ENCODE measurements at regions not wholly inside any gene's neighbourhood (a gene's known extent, or its start where the extent isn't known, plus 50 kb on each side); places are given as distances from the start of the nearest gene placed in this dataset.

DNA sequence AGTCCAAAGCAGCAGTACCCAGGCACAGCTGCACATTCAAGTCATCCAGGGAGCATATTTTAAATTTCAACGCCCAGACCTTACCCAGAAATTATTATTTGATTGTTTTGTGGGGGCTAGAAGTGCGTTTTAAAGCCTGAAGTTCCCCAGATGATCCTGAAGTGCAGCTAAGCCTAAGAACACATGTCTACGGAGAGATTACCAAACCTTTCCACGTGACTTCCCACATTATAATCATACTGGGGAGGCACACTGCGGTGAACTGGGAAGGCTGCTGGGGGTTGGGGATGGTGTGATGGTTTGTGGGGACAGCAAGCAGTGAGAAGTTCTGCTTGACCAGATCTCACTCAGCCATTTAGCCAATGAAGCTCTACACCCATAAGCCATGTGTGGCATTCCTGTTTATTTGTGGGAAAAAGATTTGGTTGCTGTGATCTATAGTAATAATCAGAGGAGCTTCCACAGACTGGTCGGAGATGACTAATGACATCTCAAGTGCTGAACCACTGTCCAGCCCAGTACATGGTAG lies 93.4 kb upstream of the CDH6 start:
- peaks cover 7% of the 10 kb centered on the region; the same call in 1 of the 2 replicates for H3K4me1 Mint-ChIP-seq (ENCODE audit: low read depth)
- H3K4me3 Mint-ChIP-seq = no peak overlapping the region
- TF ChIP-seq, protein P1, sequence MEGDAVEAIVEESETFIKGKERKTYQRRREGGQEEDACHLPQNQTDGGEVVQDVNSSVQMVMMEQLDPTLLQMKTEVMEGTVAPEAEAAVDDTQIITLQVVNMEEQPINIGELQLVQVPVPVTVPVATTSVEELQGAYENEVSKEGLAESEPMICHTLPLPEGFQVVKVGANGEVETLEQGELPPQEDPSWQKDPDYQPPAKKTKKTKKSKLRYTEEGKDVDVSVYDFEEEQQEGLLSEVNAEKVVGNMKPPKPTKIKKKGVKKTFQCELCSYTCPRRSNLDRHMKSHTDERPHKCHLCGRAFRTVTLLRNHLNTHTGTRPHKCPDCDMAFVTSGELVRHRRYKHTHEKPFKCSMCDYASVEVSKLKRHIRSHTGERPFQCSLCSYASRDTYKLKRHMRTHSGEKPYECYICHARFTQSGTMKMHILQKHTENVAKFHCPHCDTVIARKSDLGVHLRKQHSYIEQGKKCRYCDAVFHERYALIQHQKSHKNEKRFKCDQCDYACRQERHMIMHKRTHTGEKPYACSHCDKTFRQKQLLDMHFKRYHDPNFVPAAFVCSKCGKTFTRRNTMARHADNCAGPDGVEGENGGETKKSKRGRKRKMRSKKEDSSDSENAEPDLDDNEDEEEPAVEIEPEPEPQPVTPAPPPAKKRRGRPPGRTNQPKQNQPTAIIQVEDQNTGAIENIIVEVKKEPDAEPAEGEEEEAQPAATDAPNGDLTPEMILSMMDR (IDR thresholded peaks at IDR 0.05) = no peak
- DNase-seq = no peak
- H3K36me3 Mint-ChIP-seq (ENCODE audit: low read depth) = no peaks in the 10 kb centered on the region
- no peaks in the 10 kb centered on the region; the same call in 1 of the 2 replicates for H3K27me3 Mint-ChIP-seq (ENCODE audit: insufficient read depth)
- no peaks in the 10 kb centered on the region for H3K9me3 Mint-ChIP-seq
- no peak overlapping the region for H3K27ac Mint-ChIP-seq

DNA sequence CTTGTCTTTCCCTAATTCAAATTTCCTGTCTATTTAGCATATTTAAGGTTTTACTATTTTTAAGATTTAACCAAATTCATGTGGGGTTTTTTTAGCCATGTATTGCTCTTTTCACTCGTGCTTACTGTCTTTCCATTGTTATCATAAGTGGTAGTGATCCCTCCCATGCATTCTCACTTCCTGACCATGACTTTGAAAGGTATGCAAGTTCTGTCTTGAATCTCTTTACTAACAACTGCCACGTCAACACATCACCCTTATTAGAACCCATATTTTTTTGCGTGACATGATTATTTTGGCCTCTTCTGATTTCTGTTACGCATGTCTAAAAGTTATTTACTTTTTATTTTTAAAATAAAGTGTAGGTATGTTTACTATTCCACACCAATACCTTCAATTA lies 94.7 kb upstream of the CDH6 start:
- H3K27me3 Mint-ChIP-seq (ENCODE audit: insufficient read depth) = peaks cover 1% of the 10 kb centered on the region
- peaks cover 7% of the 10 kb centered on the region; the same call in 1 of the 2 replicates for H3K4me1 Mint-ChIP-seq (ENCODE audit: low read depth)
- no peak overlapping the region for H3K27ac Mint-ChIP-seq
- H3K4me3 Mint-ChIP-seq = no peak overlapping the region
- no peaks in the 10 kb centered on the region for H3K36me3 Mint-ChIP-seq (ENCODE audit: low read depth)
- no peaks in the 10 kb centered on the region for H3K9me3 Mint-ChIP-seq
- no peak for DNase-seq
- TF ChIP-seq, protein P1 (IDR thresholded peaks at IDR 0.05) = no peak

DNA sequence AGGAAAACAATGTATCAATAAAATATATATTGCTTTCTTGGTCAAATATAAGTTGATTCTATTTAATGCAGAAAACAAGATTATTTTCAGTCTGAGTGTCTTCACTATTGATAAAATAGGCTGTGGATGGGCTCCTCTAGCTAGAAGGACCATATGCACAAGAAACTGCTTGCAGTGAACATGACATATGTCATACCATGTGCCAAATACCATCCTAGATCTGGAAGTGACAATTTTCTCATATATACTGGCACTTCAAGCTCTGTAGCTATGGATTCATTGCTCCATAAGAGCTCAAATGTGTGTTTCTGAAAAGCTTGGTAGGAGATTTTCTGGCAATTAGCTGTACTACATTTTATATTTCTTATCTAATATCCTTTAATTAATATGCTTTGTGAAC lies 95.6 kb upstream of the CDH6 start:
- no peak overlapping the region for H3K4me3 Mint-ChIP-seq
- H3K27me3 Mint-ChIP-seq (ENCODE audit: insufficient read depth) = peaks cover 1% of the 10 kb centered on the region
- H3K9me3 Mint-ChIP-seq = peaks cover 5% of the 10 kb centered on the region; the same call in 1 of the 2 replicates
- TF ChIP-seq, protein P1 (IDR thresholded peaks at IDR 0.05) = no peak
- no peaks in the 10 kb centered on the region; the same call in 1 of the 2 replicates for H3K36me3 Mint-ChIP-seq (ENCODE audit: low read depth)
- no peak for DNase-seq
- H3K4me1 Mint-ChIP-seq (ENCODE audit: low read depth) = peaks cover 7% of the 10 kb centered on the region; the same call in 1 of the 2 replicates
- H3K27ac Mint-ChIP-seq = no peak overlapping the region

GRCh38 chr5:31096238-31096865 lies 97.1 kb upstream of the CDH6 start:
- Mint-ChIP-seq H3K4me3 (peak overlapping the region; percentile 11; the same call in 1 of the 2 replicates), H3K27ac (peak overlapping the region; percentile 36; the same call in 1 of the 2 replicates), H3K36me3 (ENCODE audit: low read depth) (no peaks in the 10 kb centered on the region; the same call in 1 of the 2 replicates), H3K9me3 (peaks cover 12% of the 10 kb centered on the region; the same call in 1 of the 2 replicates), H3K4me1 (ENCODE audit: low read depth) (peaks cover 7% of the 10 kb centered on the region; the same call in 1 of the 2 replicates), H3K27me3 (ENCODE audit: insufficient read depth) (peaks cover 1% of the 10 kb centered on the region)
- DNase-seq = no peak
- TF ChIP-seq, protein P1 (IDR thresholded peaks at IDR 0.05) = no peak

DNA sequence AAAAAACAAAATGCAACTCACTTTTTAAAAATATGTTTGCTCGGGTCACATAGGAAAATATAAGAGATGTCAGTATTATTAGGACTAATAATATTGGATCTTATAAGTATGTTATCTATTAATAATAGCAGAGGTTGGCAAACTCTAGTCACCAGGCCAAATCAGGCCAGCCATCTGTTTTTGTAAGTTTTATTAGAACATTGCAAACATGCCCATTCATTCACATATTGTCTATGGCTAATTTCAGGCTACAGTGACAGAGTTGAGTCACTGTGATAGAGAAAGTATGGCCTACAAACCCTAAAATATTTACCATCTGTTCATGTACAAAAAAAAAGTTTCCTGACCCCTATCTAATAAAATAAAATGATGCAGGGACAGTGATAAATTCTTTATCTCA lies 97.7 kb upstream of the CDH6 start:
- no peak for DNase-seq
- Mint-ChIP-seq H3K4me1 (ENCODE audit: low read depth) (peaks cover 7% of the 10 kb centered on the region; the same call in 1 of the 2 replicates), H3K4me3 (no peak overlapping the region; the same call in 1 of the 2 replicates), H3K36me3 (ENCODE audit: low read depth) (no peaks in the 10 kb centered on the region; the same call in 1 of the 2 replicates), H3K27me3 (ENCODE audit: insufficient read depth) (peaks cover 1% of the 10 kb centered on the region), H3K27ac (no peak overlapping the region), H3K9me3 (peaks cover 12% of the 10 kb centered on the region; the same call in 1 of the 2 replicates)
- TF ChIP-seq, protein P1 (IDR thresholded peaks at IDR 0.05) = no peak
